GM19455 (cell line): ENCODE measurements at regions not wholly inside any gene's neighbourhood (a gene's known extent, or its start where the extent isn't known, plus 50 kb on each side); places are given as distances from the start of the nearest gene placed in this dataset.
"Not testable (repeated sequence)": the region's sequence is repeated elsewhere in the genome, so short reads cannot be mapped to it uniquely, and the experiment has no call there.

Experiments
- ATAC-seq: cut with Tn5 transposase; IDR thresholded peaks from one replicate; pipeline ENCODE4 v1.9.1; 2021; ENCODE audit not compliant: unreplicated experiment

DNA sequence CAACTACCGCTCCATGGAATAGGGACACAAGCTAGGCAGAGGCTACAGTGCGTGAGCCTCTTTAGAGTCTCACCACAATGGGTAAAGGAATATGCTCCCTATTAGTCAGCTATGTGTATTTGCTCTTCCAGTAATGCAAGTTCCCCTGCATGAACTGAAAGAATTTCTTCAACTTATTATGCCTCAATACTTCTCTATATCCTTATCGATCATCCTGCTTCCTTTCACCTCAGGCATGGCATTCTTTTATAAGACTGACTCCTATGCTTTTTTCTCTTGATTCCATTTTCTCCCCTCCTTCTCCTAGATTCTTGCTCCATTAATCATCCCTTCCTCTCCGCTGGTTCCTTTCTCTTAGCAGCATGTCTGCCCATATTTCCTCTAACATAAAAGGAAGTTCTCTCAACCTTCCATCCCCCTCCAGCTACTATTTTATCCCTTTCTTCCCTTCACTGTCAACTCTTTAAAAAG lies 94.5 kb upstream of the CPM start:
- no peak for ATAC-seq

DNA sequence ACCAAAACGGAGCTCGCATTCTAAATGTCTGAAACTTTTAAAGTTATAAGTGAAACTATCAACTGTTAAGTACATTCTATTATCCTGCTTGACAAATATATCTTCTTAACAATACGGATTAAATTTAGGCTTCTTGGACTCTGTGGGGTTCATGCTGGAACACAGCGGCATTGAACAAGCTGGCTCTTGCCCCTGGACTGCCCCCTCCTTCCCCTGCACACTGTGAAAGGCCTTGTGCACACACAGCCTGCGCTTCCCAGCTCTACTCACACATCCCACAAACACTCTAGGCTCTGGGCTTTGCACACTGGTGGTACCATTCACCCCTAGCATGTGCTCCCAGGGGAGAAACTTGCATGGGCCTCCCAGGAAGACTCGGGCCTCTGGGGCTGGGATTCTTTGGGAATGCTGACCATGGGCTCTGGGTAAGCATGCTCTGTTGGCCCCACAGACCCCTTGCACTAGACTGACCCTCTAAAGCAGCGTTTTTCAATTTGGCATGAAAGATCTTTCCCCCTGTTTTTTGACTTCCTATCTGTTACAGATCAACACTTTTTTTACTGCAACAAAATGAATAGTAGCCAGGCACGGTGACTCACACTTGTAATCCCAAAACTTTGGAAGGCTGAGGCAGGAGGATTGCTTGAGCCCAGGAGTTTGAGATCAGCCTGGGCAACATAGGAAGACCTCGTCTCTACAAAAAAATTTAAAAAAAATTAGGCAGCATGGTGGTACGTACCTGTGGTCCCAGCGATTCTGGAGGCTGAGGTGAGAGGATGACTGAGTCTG lies 96.2 kb upstream of the CPM start:
- no peak for ATAC-seq

DNA sequence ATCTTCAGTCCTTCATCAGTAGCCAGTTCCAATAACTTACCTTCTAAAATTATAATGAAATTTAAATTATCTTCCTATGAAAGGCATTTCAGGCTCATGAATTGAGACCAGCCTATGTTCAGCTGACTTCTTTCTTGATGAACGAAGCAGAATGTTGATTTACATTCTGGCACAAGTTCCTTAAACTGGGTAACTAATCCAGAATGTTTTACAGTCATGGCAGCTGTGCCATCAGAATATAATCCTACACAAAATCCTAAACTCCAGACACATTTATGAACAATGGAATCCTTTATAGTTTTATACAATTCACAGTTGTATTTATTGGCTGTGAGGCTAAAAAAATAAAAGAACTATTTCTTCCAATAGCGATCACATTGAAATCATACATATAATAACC lies 97.3 kb upstream of the CPM start:
- ATAC-seq: no peak

DNA sequence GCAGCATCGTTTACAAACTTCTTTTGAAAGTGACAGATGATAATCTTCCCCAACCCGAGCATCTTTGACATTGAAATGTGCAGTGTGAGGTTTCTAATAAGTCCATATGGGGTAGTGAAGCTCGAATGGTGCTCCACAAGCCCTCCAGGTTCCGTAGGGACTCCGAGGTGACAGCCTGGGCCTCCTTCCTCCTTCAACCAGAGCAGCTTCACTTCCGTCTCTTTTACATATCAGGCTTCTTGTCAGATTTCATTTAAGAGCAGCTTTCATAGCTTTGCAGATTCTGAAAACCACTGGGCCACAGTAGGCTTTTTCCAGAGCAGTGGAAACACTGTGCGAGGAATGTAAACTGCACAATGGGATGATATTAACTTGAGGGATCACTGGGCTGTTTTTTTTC lies 103.6 kb upstream of the CPM start:
- ATAC-seq: no peak

DNA sequence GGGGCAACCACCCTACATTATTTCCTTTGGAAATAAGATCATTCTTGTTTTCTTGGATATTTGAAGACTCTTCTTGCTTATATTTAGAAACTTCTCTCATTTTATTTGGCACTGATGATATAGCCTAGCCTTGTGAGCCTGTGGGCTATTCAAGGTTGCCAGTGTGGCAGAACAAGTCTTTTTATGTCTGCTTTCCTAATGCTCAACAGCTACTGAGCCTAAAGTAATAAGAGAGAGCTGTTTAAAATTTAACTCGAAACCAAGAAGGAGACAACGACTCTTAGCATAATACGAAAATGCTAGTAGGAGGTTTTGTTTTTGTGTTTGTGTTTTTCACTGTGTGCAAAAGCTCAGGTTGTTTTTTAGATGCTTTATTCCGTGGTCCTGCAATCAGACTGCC lies 104.0 kb upstream of the CPM start:
- no peak for ATAC-seq

DNA sequence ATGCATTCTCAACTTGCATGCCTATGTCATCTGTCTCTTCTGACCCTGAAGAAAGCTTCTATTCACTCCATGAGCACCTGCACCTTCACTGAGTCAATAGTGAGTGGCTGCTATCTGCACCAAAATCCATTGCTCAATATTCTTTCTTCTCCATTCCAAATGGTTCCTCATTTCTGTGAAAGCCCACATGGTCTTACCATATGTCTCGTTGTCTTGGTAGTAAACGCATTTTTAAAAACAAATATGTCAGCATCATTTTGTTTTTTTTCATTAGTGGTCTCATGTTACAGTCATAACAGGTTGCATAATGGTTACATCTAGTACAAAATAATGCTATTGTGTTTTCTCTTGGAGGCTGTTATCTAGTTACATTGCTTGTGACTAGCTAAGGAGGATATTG lies 106.9 kb upstream of the CPM start:
- no peak for ATAC-seq

DNA sequence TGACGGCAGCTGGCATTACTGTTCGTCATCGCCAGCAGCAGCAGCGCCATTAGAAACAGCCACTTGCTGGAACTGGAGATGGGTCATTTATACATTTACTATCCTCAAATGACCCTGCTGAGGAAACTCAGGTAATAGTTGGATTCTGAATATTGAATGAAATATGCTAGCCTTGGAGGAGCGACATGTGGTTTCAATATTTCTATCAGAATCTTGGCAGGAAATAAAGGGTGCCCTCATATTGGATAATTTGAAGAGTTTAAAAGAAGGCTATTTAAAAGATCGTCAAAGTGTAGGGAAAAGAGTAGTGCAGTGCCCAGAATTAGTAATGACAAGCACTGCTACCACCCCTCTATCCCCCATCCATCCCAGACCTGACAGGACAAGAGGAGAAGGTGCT lies 109.6 kb upstream of the CPM start:
- no peak for ATAC-seq

DNA sequence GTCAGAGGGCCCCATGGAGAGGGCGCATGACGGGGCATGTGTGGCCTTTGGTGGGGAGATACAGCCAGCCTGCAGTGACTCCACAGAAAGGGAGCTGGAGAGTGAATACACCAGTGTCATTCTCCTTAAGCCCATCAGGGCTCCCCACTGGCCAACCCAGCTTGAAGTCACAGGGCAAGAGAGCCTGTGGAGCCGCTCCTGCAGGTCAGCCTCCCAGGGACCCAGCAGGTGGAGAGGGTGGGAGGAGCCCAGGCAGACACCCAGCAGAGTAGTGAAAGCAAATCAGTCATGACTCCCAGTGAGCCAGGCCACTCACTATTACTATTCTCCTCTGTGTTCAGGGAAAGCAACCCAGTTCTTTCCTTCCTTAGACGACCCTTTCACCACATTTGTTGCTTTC lies 110.0 kb upstream of the CPM start:
- no peak for ATAC-seq

DNA sequence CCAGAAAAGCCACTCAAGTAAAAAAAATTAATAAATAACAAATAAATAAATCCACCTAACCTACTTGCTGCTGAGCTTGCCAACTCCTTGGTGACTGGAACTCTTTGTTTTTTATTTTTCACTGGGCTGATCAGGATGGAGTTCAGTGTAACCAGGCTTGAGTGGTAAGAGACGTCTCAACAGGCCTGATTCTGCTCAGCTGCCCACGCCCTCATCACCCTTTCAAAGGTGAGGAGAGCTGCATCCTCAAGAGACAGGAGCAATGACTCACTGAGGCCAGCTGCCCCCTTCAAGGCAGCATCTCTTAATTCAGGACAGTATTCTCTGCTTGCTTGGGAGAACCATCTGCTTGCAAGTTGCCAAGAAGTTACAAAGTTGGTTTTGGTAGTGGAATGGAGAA lies 111.9 kb upstream of the CPM start:
- ATAC-seq: no peak

DNA sequence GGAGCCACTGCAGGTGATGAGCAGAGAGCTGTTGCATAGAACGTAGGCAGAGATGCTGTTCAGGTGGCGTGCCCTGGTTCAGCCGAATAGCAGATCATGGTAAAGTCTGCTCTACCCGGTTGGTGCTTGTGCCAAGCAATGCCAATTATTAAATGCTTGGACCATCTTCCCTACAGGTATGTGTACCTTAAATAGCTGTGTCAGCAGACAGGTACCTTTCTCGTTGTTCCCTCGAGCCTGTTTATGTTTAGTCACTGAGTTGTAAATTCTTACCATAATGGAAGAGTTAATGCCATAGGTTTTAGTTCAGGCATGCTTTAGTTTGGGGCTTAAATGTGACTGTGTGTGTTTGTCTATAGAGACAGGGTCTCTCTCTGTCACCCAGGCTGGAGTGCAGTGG lies 112.5 kb upstream of the CPM start:
- ATAC-seq: no peak

DNA sequence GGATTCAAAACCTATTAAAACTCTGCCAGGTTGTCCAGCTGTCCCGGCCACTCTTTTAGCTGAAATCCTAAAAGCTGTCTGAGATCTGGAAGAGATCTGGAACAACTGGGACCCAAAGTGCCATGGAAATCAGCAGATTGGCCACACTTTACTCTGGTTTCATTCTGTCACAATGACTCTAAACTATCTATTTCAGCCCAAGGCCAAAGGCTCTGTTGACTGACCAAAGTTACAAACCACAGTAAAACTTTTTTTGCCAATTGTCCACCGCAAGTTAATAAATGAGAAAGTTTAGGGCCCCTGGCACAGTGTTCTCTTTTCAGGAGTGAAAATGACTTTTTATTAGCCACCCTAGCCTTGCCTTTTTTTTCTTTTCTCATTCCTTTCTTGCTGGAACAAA lies 113.4 kb upstream of the CPM start:
- no peak for ATAC-seq

DNA sequence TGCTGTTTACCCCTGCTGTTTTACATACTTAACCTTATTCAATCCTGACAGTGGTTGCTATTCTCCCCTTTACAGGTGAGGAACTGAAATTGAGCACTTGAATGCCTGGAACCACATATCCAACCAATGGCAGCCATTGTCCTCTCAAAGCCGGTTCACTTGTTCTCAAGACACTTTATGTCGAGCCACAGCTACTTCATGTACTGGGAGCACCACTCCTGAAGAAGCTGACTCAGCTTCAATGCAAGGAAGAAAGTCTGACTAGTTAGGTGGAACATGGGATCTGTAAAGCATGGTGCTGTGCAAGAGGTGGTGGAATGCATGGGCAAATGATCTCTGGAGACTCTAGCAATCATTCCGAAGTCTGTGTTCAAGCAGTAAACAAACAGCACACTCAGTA lies 113.9 kb upstream of the CPM start:
- no peak for ATAC-seq

DNA sequence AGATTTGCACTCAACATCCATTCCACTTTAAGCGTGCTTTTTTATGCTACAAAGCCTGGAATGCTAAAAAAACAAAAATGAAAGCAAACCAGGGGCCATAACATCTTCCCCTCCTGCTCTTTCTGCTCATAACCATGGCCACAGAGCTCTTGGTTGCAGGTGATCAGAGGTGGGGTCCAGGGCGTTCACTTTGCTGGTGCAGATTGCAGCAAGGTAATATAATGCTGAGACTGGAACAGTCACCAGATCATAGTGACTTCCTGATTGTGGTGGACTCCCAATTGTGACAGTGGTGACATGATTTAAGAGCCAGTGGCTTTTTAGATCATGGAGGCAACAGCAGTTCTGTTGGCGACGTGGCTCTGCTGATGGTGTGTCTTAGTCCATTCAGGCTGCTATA lies 115.0 kb upstream of the CPM start:
- ATAC-seq: no peak

DNA sequence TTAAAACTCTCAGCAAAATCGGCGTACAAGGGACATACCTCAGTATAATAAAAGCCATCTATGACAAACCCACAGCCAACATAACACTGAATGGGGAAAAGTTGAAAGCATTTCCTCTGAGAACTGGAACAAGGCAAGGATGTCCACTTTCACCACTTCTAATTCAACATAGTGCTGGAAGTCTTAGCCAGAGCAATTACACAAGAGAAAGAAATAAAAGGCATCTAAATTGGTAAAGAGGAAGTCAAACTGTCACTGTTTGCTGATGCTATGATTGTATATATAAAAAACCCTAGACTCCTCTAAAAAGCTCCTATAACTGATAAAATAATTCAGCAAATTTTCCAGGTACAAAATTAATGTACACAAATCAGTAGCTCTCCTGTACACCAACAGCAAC lies 116.9 kb upstream of the CPM start:
- not testable (repeated sequence) for ATAC-seq

DNA sequence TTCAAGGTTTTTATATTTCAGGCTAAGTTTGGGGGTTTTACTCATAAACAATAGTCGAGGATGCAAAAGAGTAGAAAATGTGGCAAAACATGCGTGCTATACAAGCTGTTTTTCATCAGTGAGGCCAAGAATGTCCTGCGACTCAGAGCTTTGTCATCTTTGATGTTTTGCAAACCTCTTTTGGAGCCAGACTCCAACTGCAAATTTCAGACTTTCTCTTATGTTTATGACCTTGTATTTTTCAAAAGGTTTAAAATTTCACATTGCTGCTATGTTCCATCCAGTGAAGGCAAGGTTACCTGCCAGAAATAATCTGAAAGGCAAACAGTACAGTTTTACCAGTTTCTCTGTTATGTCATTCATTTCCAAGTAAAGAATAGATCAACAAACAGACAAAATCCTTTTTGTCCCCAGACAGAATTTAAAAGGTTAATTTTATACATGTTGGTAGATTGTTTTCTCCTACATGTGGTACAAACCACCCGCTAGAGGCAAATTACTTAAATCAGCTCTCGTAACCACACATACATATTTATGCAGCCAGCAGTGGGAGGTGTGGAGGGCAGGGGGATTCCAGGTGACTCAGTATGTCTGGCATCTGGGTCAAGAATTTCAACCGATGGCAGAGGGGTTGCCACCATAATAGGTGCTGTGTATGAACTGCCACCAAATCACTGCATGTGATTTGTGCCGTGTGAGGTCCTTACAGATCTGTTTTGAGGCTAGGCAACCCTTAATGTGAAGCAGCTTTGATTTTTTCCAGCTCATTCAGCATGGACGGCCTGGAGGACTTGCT lies 119.8 kb upstream of the CPM start:
- ATAC-seq: no peak

DNA sequence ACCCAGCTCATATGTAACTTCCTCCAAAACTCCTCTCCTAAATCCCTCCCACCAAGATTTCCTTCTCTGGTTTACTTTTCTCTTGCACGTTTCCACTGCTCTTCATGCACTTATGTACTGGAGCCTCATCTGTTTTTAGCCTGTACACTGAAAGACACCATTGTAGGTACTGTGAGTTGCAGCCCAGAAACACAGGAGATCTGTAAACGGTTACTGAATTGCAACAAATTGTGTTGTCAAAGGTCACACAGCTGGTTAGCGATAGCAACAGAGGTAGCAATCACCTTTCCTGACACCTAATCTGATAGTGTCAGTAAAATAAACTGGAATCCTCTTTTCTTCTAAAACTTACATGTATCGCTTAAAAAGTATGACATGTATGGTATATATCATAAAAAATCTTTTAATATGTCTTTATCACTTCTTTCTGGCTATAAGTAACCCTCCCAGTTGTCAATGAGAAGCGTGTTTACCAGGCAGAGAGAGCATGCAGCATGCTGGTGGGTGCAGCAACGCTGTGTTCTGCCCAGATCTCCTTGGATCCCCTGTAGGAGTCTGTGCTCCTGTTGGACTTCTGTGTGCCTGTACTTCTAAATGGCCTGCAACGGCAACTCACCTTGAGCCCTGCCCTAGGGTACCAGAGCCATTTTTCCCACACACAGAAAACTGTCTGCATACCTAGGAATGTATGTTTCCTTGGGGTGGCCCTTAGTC lies 121.5 kb upstream of the CPM start:
- no peak for ATAC-seq

DNA sequence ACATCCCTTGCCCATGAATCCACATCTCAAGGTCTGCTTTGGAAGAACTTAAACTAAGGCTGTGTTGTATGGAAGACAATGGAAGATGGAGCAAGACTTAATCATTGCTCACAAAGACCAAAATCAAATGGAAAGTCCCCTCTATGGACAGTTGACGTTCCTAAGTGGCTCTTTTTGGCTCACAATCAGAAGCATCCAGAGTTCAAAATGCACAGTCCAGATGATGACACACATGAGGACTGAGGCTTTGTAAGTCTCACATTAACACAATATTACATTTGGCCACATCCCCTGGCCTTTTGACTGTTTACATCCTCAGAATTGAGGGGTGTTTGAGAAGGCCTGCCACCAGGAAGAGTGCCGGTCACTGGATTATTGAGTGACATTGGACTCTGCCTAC lies 122.3 kb upstream of the CPM start:
- no peak for ATAC-seq

DNA sequence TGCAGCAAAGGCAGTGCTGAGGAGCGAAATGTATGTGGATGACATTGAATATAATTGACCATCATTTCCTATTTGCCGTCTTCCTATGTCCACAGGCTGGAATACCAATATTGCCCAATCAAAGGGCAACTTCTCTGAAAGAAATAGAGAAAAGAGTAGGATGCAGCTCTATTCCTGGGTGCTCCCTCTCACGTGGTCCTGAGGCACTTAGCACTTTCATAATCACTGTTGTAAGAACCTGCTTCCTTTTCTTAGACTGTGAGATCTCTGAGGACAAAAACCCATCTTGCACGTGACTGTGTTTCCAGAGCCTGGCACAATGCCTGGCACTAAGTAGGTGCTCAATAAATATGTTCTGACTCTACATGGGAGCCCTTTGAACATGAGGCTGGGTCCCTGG lies 122.7 kb upstream of the CPM start:
- ATAC-seq: no peak

DNA sequence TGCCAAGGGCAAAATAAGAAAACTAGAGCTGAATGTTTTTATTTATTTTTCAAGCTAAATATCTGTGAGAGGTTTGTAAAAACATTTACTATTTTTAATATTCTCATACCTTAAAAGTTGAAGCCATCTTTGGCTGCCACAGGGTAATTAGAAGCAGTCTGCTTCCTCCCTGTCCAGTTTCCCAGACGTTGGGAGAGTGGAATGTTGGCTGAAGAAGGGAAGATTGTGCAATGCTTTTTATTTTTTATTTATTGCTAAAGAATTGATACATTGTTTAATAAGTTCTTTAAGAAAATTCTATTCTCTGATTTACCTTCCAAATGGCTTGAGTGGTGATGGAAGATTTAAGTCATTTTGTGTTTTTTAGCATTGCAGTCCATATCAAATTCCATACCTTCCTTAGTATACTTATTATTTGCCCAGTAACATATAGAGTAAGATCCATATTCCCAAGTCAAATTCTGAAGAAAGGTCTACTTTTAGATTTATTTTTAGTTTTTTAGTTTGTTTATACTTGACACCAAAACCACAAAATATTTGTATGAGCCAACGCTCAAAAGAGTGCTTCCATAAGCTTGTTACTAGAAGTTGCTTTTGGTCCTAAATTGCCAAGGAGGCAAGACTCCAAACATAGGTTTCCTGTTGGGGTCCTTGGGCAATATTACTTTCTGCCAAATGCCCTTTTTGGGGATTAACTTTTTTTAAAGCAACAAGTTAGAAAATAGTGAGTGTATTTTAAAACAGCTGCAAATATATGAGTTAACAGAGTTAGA lies 124.0 kb upstream of the CPM start:
- ATAC-seq: no peak

DNA sequence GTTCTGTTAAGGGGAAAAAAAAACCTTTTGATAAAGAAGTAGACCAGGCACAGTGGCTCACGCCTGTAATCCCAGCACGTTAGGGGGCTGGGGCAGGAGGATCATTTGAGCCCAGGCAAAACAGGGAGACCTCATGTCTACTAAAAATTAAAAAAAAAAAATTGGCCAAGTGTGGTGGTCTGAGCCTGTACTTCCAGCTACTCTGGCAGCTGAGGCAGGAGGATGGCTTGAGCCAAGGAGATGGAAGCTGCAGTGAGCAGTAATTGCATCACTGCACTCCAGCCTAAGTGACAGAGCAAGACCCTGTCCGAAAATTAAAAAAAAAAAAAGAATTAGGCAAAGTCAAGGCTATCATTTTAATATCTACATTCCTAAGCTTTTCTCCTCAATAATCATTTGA lies 124.8 kb upstream of the CPM start:
- ATAC-seq: no peak
